ENCODE measurements at regions not wholly inside any gene's neighbourhood (a gene's known extent, or its start where the extent isn't known, plus 50 kb on each side); places are given as distances from the start of the nearest gene placed in this dataset.

DNA sequence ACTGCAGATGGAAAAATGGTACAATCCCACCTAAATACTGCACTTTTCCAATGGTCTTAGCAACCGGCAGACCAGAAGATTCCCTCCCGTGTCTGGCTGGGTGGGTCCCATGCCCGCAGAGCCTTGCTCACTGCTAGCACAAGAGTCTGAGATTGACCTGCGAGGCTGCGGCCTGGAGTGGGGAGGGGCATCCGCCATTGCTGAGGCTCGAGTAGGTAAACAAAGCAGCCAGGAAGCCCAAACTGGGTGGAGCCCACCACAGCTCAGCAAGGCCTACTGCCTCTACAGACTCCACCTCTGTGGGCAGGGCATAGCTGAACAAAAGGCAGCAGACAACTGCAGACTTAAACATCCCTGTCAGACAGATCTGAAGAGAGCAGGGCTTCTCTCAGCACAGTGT is 221.6 kb upstream of the CTNND2 start:
- no peak for DNase-seq (ENCODE audit: low read depth in 1 of 2, low spot score in 1 of 2)
- Histone ChIP-seq H3K4me3 (replicated peaks; ENCODE audit: insufficient read depth, low read length) (no peak overlapping the region), H3K27ac (replicated peaks) (no peak overlapping the region), H3K27me3 (ENCODE audit: insufficient read depth, poor library complexity, severe bottlenecking) (no peaks in the 10 kb centered on the region)
- TF ChIP-seq, protein P1, sequence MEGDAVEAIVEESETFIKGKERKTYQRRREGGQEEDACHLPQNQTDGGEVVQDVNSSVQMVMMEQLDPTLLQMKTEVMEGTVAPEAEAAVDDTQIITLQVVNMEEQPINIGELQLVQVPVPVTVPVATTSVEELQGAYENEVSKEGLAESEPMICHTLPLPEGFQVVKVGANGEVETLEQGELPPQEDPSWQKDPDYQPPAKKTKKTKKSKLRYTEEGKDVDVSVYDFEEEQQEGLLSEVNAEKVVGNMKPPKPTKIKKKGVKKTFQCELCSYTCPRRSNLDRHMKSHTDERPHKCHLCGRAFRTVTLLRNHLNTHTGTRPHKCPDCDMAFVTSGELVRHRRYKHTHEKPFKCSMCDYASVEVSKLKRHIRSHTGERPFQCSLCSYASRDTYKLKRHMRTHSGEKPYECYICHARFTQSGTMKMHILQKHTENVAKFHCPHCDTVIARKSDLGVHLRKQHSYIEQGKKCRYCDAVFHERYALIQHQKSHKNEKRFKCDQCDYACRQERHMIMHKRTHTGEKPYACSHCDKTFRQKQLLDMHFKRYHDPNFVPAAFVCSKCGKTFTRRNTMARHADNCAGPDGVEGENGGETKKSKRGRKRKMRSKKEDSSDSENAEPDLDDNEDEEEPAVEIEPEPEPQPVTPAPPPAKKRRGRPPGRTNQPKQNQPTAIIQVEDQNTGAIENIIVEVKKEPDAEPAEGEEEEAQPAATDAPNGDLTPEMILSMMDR (IDR thresholded peaks at IDR 0.05; ENCODE audit: insufficient read depth, low read length): no peak
- TF ChIP-seq SPI1 (IDR thresholded peaks at IDR 0.05; ENCODE audit: borderline replicate concordance, low read depth) (no peak), GABPA (IDR thresholded peaks at IDR 0.05; ENCODE audit: low read depth) (no peak), POLR2AphosphoS5 (IDR thresholded peaks at IDR 0.05; ENCODE audit: low read depth) (no peak)
- TF ChIP-seq, protein P2, sequence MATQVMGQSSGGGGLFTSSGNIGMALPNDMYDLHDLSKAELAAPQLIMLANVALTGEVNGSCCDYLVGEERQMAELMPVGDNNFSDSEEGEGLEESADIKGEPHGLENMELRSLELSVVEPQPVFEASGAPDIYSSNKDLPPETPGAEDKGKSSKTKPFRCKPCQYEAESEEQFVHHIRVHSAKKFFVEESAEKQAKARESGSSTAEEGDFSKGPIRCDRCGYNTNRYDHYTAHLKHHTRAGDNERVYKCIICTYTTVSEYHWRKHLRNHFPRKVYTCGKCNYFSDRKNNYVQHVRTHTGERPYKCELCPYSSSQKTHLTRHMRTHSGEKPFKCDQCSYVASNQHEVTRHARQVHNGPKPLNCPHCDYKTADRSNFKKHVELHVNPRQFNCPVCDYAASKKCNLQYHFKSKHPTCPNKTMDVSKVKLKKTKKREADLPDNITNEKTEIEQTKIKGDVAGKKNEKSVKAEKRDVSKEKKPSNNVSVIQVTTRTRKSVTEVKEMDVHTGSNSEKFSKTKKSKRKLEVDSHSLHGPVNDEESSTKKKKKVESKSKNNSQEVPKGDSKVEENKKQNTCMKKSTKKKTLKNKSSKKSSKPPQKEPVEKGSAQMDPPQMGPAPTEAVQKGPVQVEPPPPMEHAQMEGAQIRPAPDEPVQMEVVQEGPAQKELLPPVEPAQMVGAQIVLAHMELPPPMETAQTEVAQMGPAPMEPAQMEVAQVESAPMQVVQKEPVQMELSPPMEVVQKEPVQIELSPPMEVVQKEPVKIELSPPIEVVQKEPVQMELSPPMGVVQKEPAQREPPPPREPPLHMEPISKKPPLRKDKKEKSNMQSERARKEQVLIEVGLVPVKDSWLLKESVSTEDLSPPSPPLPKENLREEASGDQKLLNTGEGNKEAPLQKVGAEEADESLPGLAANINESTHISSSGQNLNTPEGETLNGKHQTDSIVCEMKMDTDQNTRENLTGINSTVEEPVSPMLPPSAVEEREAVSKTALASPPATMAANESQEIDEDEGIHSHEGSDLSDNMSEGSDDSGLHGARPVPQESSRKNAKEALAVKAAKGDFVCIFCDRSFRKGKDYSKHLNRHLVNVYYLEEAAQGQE (IDR thresholded peaks at IDR 0.05; ENCODE audit: insufficient replicate concordance, low read depth): no peak

DNA sequence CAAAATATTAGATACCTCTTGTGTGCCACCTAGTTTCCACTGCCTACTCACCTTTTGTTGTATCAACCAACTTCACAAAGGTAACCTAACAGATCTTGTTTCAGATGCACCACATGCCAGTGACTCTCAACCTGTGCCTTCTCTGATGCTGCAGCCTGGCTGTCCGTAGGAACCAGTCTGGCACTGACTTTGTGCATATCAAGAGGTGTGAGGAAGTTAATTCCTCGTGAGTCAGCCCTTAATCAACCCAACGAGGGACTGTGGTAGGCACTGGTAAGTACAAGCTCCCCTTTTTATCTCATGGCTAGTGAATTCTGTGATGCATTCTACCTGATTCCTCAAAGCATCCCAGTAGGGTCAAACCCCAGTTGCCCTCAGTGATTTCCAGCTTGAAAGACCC is 215.4 kb upstream of the CTNND2 start:
- Histone ChIP-seq H3K27ac (replicated peaks) (no peak overlapping the region), H3K27me3 (ENCODE audit: insufficient read depth, poor library complexity, severe bottlenecking) (no peaks in the 10 kb centered on the region), H3K4me3 (replicated peaks; ENCODE audit: insufficient read depth, low read length) (no peak overlapping the region)
- no peak for TF ChIP-seq GABPA (IDR thresholded peaks at IDR 0.05; ENCODE audit: low read depth)
- DNase-seq (ENCODE audit: low read depth in 1 of 2, low spot score in 1 of 2): no peak

DNA sequence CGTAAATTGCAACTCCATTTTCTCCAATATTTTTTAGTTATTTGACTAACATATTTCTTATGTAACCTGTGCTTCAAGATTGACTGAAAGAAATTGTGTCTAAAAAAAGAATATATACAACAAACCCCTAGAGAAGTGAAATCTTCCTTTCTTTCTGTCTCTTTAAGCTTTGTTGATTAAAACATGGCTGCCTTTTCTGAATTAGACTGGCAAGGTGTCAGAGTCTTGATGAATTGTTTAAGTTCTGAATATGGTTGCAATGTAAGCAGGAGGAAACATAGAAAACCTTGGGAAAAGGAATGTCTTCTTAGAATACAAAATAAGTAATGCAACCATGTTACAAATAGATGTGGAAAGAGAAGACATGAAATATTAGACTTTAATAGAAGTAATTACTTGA is 209.8 kb upstream of the CTNND2 start:
- H3K4me3 ChIP-seq (replicated peaks; ENCODE audit: insufficient read depth, low read length): no peak overlapping the region
- H3K27me3 ChIP-seq (ENCODE audit: insufficient read depth, poor library complexity, severe bottlenecking): no peaks in the 10 kb centered on the region
- TF ChIP-seq GABPA (IDR thresholded peaks at IDR 0.05; ENCODE audit: low read depth) (no peak), SPI1 (IDR thresholded peaks at IDR 0.05; ENCODE audit: borderline replicate concordance, low read depth) (no peak), POLR2AphosphoS5 (IDR thresholded peaks at IDR 0.05; ENCODE audit: low read depth) (no peak)
- TF ChIP-seq, protein P1 (IDR thresholded peaks at IDR 0.05; ENCODE audit: insufficient read depth, low read length): no peak
- TF ChIP-seq, protein P2 (IDR thresholded peaks at IDR 0.05; ENCODE audit: insufficient replicate concordance, low read depth): no peak
- DNase-seq (ENCODE audit: low read depth in 1 of 2, low spot score in 1 of 2): no peak
- no peak overlapping the region for H3K27ac ChIP-seq (replicated peaks)

DNA sequence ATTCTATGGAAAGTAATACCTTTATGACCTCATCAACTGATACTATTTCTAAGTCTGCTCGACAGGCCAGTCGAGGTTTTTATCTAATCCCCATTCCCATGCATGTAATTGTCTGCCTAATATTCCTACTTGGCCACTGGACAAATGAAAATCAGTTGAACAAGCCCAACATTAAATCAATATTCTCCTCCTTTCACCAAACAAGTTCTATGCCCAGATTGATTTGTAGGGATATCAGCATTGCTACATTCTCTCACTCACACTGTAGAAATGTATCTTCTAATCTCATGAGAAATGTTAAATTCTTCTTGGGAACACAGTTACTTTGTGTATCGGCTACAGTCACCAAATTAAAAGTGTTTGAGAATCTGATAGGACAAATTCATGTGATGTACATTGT is 208.8 kb upstream of the CTNND2 start:
- H3K27ac ChIP-seq (replicated peaks): no peak overlapping the region
- TF ChIP-seq, protein P2 (IDR thresholded peaks at IDR 0.05; ENCODE audit: insufficient replicate concordance, low read depth): no peak
- no peak for TF ChIP-seq SPI1 (IDR thresholded peaks at IDR 0.05; ENCODE audit: borderline replicate concordance, low read depth)
- TF ChIP-seq, protein P1 (IDR thresholded peaks at IDR 0.05; ENCODE audit: insufficient read depth, low read length): no peak
- TF ChIP-seq GABPA (IDR thresholded peaks at IDR 0.05; ENCODE audit: low read depth): no peak
- TF ChIP-seq POLR2AphosphoS5 (IDR thresholded peaks at IDR 0.05; ENCODE audit: low read depth): no peak
- no peak overlapping the region for H3K4me3 ChIP-seq (replicated peaks; ENCODE audit: insufficient read depth, low read length)
- H3K27me3 ChIP-seq (ENCODE audit: insufficient read depth, poor library complexity, severe bottlenecking): no peaks in the 10 kb centered on the region
- no peak for DNase-seq (ENCODE audit: low read depth in 1 of 2, low spot score in 1 of 2)
